H9 (cell line): ENCODE measurements at regions not wholly inside any gene's neighbourhood (a gene's known extent, or its start where the extent isn't known, plus 50 kb on each side); places are given as distances from the start of the nearest gene placed in this dataset.

Source experiments
- DNase-seq: peaks from one replicate; pipeline ENCODE4 v3.0.0-alpha.2; 2017
- H2AFZ ChIP-seq: one replicate; pipeline ENCODE4 v1.6.1; 2013; ENCODE audit warnings: mild to moderate bottlenecking, low read length, control low read depth, moderate library complexity
- H2AK5ac ChIP-seq: 2 replicates; pipeline ENCODE4 v1.6.1; 2013; ENCODE audit warnings: low read length, control low read depth, mixed read lengths; ENCODE audit not compliant: insufficient read length
- H2BK120ac ChIP-seq: one replicate; pipeline ENCODE4 v1.6.1; 2013; ENCODE audit warnings: low read depth, mild to moderate bottlenecking, low read length, control low read depth, inconsistent platforms; ENCODE audit not compliant: poor library complexity, severe bottlenecking
- H2BK12ac ChIP-seq: 2 replicates; pipeline ENCODE4 v1.6.1; 2013; ENCODE audit warnings: low read length, control low read depth, mixed read lengths, low read depth; ENCODE audit not compliant: insufficient read length
- H2BK15ac ChIP-seq: 2 replicates; pipeline ENCODE4 v1.6.1; 2013; ENCODE audit warnings: low read depth, low read length, control low read depth
- H2BK20ac ChIP-seq: one replicate; pipeline ENCODE4 v1.6.1; 2013; ENCODE audit warnings: low read depth, mild to moderate bottlenecking, low read length, control low read depth, inconsistent platforms; ENCODE audit not compliant: poor library complexity, severe bottlenecking
- H2BK5ac ChIP-seq: 2 replicates; pipeline ENCODE4 v1.6.1; 2013; ENCODE audit warnings: low read length, control low read depth, mixed read lengths; ENCODE audit not compliant: insufficient read length
- H3K14ac ChIP-seq: 2 replicates; pipeline ENCODE4 v1.6.1; 2013; ENCODE audit warnings: low read length, control low read depth; ENCODE audit not compliant: insufficient read depth
- H3K18ac ChIP-seq: 2 replicates; pipeline ENCODE4 v1.6.1; 2013; ENCODE audit warnings: low read depth, mild to moderate bottlenecking, mixed read lengths, low read length, control low read depth; ENCODE audit not compliant: insufficient read length
- H3K23ac ChIP-seq: 2 replicates; pipeline ENCODE4 v1.6.1; 2013; ENCODE audit warnings: low read length, control low read depth, mixed read lengths, low read depth; ENCODE audit not compliant: insufficient read length
- H3K23me2 ChIP-seq: 2 replicates; pipeline ENCODE4 v1.6.1; 2013; ENCODE audit warnings: low read depth, mild to moderate bottlenecking, mixed read lengths, low read length, control low read depth; ENCODE audit not compliant: insufficient read length, poor library complexity, severe bottlenecking
- H3K27ac ChIP-seq: 2 replicates; pipeline ENCODE4 v1.5.1; 2013; ENCODE audit warnings: low read length, control low read depth, mixed read lengths, low read depth; ENCODE audit not compliant: insufficient read length
- H3K27me3 ChIP-seq: 2 replicates; pipeline ENCODE4 v1.6.1; 2013; ENCODE audit warnings: low read length, control low read depth, inconsistent platforms; ENCODE audit not compliant: insufficient read depth
- H3K4ac ChIP-seq: 2 replicates; pipeline ENCODE4 v1.6.1; 2013; ENCODE audit warnings: low read depth, mild to moderate bottlenecking, control low read depth, inconsistent platforms, low read length, moderate library complexity
- H3K4me1 ChIP-seq: 2 replicates; pipeline ENCODE4 v1.6.1; 2013; ENCODE audit warnings: low read length, control low read depth, inconsistent platforms; ENCODE audit not compliant: insufficient read depth
- H3K4me2 ChIP-seq: 2 replicates; pipeline ENCODE4 v1.6.1; 2013; ENCODE audit warnings: low read length, control low read depth, mixed read lengths; ENCODE audit not compliant: insufficient read length, insufficient read depth
- H3K56ac ChIP-seq: 2 replicates; pipeline ENCODE4 v1.6.1; 2013; ENCODE audit warnings: low read depth, mild to moderate bottlenecking, mixed read lengths, low read length, control low read depth; ENCODE audit not compliant: insufficient read length
- H3K79me1 ChIP-seq: 2 replicates; pipeline ENCODE4 v1.6.1; 2013; ENCODE audit warnings: low read depth, mild to moderate bottlenecking, moderate library complexity, low read length, control low read depth, inconsistent platforms; ENCODE audit not compliant: insufficient read depth, poor library complexity, severe bottlenecking
- H3K79me2 ChIP-seq: 2 replicates; pipeline ENCODE4 v1.6.1; 2013; ENCODE audit warnings: low read length, control low read depth, inconsistent platforms; ENCODE audit not compliant: insufficient read depth
- H3K9ac ChIP-seq: 2 replicates; pipeline ENCODE4 v1.6.1; 2013; ENCODE audit warnings: low read length, control low read depth, mixed read lengths; ENCODE audit not compliant: insufficient read length; ENCODE audit errors: extremely low read depth
- H3K9me3 ChIP-seq: one replicate; pipeline ENCODE4 v1.6.1; 2013; ENCODE audit warnings: low read depth, low read length, inconsistent platforms; ENCODE audit not compliant: control insufficient read depth
- H3T11ph ChIP-seq: one replicate; pipeline ENCODE4 v1.6.1; 2013; ENCODE audit warnings: mild to moderate bottlenecking, low read length, control low read depth, inconsistent platforms
- H4K20me1 ChIP-seq: one replicate; pipeline ENCODE4 v1.6.1; 2013; ENCODE audit not compliant: control insufficient read depth, insufficient read length, insufficient read depth
- H4K5ac ChIP-seq: 2 replicates; pipeline ENCODE4 v1.6.1; 2013; ENCODE audit warnings: low read depth, mild to moderate bottlenecking, mixed read lengths, low read length, control low read depth; ENCODE audit not compliant: insufficient read length
- H4K8ac ChIP-seq: replicated peaks from 2 replicates; pipeline ENCODE4 v1.6.1; 2013; ENCODE audit warnings: low read length, control low read depth, mixed read lengths, low read depth; ENCODE audit not compliant: insufficient read length
- H4K91ac ChIP-seq: 2 replicates; pipeline ENCODE4 v1.6.1; 2013; ENCODE audit warnings: low read depth, mild to moderate bottlenecking, moderate library complexity, mixed read lengths, low read length, control low read depth; ENCODE audit not compliant: insufficient read length
- H3K27ac Mint-ChIP-seq, 3 experiments: 2 replicates in 2 of 3; 3 replicates in 1 of 3; pipeline ENCODE4 v1.8.0; 2020 to 2021; ENCODE audit warnings: mixed read lengths in 3 of 3, mild to moderate bottlenecking in 1 of 3, moderate library complexity in 1 of 3
- H3K27me3 Mint-ChIP-seq: 2 replicates; pipeline ENCODE4 v1.8.0; 2021; ENCODE audit warnings: low read depth, mild to moderate bottlenecking, moderate library complexity, mixed read lengths
- H3K36me3 Mint-ChIP-seq, 3 experiments: 2 replicates in 2 of 3; 3 replicates in 1 of 3; pipeline ENCODE4 v1.8.0; 2020 to 2021; ENCODE audit warnings: low read depth in 3 of 3, mixed read lengths in 3 of 3; ENCODE audit not compliant: insufficient read depth in 1 of 3
- H3K4me1 Mint-ChIP-seq, 2 experiments: 2 replicates each; pipeline ENCODE4 v1.8.0; 2020; ENCODE audit warnings: mixed read lengths in 2 of 2
- H3K4me3 Mint-ChIP-seq, 2 experiments: 2 replicates in 1 of 2; 3 replicates in 1 of 2; pipeline ENCODE4 v1.8.0; 2020 to 2021; ENCODE audit warnings: mild to moderate bottlenecking in 2 of 2, mixed read lengths in 2 of 2, moderate library complexity in 1 of 2
- H3K9me3 Mint-ChIP-seq, 2 experiments: 2 replicates in 1 of 2; 3 replicates in 1 of 2; pipeline ENCODE4 v1.8.0; 2020; ENCODE audit warnings: mild to moderate bottlenecking in 2 of 2, mixed read lengths in 2 of 2, moderate library complexity in 1 of 2
- WGBS: extraction: QIAGEN DNeasy Blood & Tissue Kit; methylation state at CpG from one replicate; pipeline ENCODE4 v1.1.7; 2013; ENCODE audit warnings: missing lambda C conversion rate, low lambda C conversion rate, mixed read lengths; ENCODE audit not compliant: insufficient read length; ENCODE audit errors: extremely low coverage; 5-methylcytosine and 5-hydroxymethylcytosine counted together
- TF ChIP-seq, protein P1 (sequence below): fragments of 200-600 bp; sonication (generic); conservative IDR thresholded peaks from 3 replicates; pipeline ENCODE4 v1.8.0; 2021; ENCODE audit warnings: antibody characterized with exemption, mild to moderate bottlenecking

GRCh38 chr16:54547052-54547451, 260.5 kb upstream of the IRX3 start:
- Histone ChIP-seq H3T11ph (no peak overlapping the region), H2BK120ac (no peak overlapping the region), H3K9ac (no peak overlapping the region), H3K23ac (no peak overlapping the region), H4K5ac (no peak overlapping the region), H3K4me2 (no peak overlapping the region), H4K20me1 (no peaks in the 10 kb centered on the region), H3K27ac (no peak overlapping the region), H3K79me2 (no peaks in the 10 kb centered on the region), H3K9me3 (no peaks in the 10 kb centered on the region), H2BK12ac (no peak overlapping the region), H2AK5ac (no peak overlapping the region), H2BK20ac (no peak overlapping the region), H4K8ac (no peak overlapping the region), H3K14ac (no peak overlapping the region), H3K23me2 (no peaks in the 10 kb centered on the region), H3K79me1 (no peaks in the 10 kb centered on the region), H3K4me1 (no peaks in the 10 kb centered on the region), H3K4ac (no peak overlapping the region), H2BK5ac (no peak overlapping the region), H2BK15ac (no peak overlapping the region), H2AFZ (no peak overlapping the region), H3K18ac (no peak overlapping the region), H3K27me3 (no peaks in the 10 kb centered on the region), H3K56ac (no peak overlapping the region), H4K91ac (no peak overlapping the region)
- peaks cover 2 to 13% of the 10 kb centered on the region in 2 experiments; a peak in 2 of 4 replicates for H3K4me1 Mint-ChIP-seq
- WGBS, result no CpG with 5 or more reads among the region's 4 CpGs
- peaks cover 6% of the 10 kb centered on the region for H3K27me3 Mint-ChIP-seq
- TF ChIP-seq, protein P1, sequence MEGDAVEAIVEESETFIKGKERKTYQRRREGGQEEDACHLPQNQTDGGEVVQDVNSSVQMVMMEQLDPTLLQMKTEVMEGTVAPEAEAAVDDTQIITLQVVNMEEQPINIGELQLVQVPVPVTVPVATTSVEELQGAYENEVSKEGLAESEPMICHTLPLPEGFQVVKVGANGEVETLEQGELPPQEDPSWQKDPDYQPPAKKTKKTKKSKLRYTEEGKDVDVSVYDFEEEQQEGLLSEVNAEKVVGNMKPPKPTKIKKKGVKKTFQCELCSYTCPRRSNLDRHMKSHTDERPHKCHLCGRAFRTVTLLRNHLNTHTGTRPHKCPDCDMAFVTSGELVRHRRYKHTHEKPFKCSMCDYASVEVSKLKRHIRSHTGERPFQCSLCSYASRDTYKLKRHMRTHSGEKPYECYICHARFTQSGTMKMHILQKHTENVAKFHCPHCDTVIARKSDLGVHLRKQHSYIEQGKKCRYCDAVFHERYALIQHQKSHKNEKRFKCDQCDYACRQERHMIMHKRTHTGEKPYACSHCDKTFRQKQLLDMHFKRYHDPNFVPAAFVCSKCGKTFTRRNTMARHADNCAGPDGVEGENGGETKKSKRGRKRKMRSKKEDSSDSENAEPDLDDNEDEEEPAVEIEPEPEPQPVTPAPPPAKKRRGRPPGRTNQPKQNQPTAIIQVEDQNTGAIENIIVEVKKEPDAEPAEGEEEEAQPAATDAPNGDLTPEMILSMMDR, result no peak
- no peaks in the 10 kb centered on the region for H3K36me3 Mint-ChIP-seq
- peaks cover 0 to 4% of the 10 kb centered on the region in 2 experiments; a peak in 2 of 5 replicates for H3K9me3 Mint-ChIP-seq
- DNase-seq, result no peak
- H3K27ac Mint-ChIP-seq, result peak overlapping the region in 1 of 3 experiments; percentile 17; a peak in 1 of 7 replicates
- H3K4me3 Mint-ChIP-seq, result no peak overlapping the region
